ENCODE measurements at regions not wholly inside any gene's neighbourhood (a gene's known extent, or its start where the extent isn't known, plus 50 kb on each side); places are given as distances from the start of the nearest gene placed in this dataset.

DNA sequence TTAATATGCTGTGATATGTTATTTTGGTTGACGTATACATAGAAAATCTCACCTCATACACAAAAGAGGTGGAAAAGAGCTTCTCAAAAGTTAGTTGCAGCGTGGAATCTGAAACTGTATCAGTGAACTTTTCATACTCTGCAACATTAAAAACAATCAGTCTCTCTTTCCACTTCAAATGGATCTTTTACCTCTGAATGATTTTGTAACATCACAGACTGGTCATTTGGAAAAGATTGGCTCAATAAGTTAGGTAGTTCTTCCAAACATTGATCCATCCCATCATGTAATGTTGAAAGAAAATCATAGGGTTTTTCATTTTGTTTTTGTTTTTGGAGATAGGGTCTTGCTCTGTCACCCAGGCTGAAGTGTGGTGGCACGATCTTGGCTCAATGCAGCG, 131.1 kb downstream of the AHR start:
- Mint-ChIP-seq H3K27ac (ENCODE audit: unreplicated experiment) (no peak overlapping the region), H3K4me3 (no peak overlapping the region), H3K36me3 (ENCODE audit: low read depth) (peaks cover 4% of the 10 kb centered on the region), H3K9me3 (peaks cover 5% of the 10 kb centered on the region), H3K4me1 (no peaks in the 10 kb centered on the region), H3K27me3 (ENCODE audit: low read depth) (no peaks in the 10 kb centered on the region)
- TF ChIP-seq, protein P1, sequence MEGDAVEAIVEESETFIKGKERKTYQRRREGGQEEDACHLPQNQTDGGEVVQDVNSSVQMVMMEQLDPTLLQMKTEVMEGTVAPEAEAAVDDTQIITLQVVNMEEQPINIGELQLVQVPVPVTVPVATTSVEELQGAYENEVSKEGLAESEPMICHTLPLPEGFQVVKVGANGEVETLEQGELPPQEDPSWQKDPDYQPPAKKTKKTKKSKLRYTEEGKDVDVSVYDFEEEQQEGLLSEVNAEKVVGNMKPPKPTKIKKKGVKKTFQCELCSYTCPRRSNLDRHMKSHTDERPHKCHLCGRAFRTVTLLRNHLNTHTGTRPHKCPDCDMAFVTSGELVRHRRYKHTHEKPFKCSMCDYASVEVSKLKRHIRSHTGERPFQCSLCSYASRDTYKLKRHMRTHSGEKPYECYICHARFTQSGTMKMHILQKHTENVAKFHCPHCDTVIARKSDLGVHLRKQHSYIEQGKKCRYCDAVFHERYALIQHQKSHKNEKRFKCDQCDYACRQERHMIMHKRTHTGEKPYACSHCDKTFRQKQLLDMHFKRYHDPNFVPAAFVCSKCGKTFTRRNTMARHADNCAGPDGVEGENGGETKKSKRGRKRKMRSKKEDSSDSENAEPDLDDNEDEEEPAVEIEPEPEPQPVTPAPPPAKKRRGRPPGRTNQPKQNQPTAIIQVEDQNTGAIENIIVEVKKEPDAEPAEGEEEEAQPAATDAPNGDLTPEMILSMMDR (conservative IDR thresholded peaks at IDR 0.05), result no peak
- no peak for DNase-seq (ENCODE audit: low read depth, low spot score)

DNA sequence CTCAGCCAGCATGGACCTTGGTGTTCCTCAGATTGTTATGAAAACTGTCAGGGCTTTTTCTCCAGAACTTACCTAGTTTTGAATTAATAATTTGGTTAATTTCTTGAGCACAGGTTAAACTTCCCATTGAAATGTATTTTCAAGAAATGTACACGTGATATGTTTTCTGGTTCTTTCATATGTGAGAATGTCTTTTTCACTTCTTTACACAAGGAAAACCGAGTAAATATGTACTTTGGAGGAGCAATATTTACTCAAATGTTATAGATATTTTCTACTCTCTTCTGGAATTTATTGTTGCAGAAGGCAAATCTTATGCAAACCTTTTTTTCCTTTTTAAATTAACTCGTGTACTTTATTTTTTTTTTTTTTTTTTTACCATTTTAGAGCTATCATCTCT, 134.3 kb downstream of the AHR start:
- DNase-seq (ENCODE audit: low read depth, low spot score), result no peak
- Mint-ChIP-seq H3K27me3 (ENCODE audit: low read depth) (no peaks in the 10 kb centered on the region), H3K36me3 (ENCODE audit: low read depth) (peaks cover 7% of the 10 kb centered on the region), H3K4me1 (peaks cover 15% of the 10 kb centered on the region), H3K9me3 (peaks cover 14% of the 10 kb centered on the region), H3K4me3 (no peak overlapping the region), H3K27ac (ENCODE audit: unreplicated experiment) (no peak overlapping the region)
- TF ChIP-seq, protein P1 (conservative IDR thresholded peaks at IDR 0.05), result no peak

DNA sequence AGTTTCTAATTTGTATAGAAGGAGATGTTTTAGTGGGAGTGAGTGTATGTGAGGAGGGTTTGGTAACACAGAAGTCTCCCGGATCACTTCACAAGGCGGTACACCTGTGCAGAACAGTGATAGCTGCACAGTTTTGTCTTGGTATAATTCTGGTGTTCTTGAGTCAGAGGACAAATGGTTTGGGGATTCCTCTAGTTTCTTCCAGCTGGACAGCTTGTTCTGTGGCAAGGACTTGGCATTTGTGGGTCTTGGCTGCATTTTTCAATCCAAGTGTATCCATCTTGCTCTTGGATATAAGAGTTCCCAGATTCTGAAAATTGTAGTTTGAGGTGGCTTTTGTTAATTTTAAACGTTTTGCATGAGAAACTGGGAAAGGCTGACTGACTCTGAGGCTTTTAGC, 135.7 kb downstream of the AHR start:
- TF ChIP-seq, protein P1 (conservative IDR thresholded peaks at IDR 0.05), result no peak
- no peaks in the 10 kb centered on the region for H3K27me3 Mint-ChIP-seq (ENCODE audit: low read depth)
- H3K4me1 Mint-ChIP-seq, result peaks cover 15% of the 10 kb centered on the region
- no peak for DNase-seq (ENCODE audit: low read depth, low spot score)
- H3K36me3 Mint-ChIP-seq (ENCODE audit: low read depth), result peaks cover 2% of the 10 kb centered on the region
- H3K9me3 Mint-ChIP-seq, result peaks cover 16% of the 10 kb centered on the region
- no peak overlapping the region for H3K27ac Mint-ChIP-seq (ENCODE audit: unreplicated experiment)
- no peak overlapping the region for H3K4me3 Mint-ChIP-seq

DNA sequence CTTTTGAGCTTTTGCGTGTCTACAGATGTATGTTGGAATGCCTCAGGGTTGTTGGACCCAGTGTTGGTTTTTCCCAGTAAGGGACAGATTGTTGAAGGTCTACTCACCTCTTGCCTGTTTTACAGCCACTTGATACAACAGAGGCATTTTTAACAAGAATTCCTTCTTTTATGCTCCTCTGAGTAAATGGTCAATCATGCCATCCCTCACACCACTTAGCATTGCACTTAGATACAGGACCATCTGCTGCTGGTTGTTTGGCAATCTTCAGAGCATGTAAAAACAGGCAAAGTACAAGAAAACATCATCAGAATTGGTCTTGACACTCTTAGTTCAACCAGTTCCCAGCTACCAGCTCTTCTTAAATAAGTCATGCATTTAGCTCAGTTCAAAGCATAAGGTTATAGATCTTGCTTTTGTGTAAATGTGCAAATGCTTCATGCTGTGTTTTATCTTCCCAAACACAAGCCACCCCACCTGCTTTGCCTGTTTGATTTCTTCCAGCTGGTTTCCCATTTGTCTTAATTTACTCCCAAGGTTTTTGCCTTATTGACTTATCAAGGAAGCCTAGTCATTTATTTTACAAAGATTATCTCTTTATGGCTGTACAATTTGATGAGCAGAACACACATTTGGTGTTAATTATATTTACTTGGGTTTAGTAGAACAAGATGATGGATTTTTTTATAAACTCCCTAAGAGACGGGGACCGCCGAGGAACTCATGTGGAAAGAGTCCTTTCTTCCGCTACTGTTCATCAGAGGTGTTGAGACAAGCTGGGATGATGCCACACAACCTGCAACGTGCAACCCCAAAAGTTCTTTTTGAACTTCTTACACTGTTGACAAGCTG, 136.6 kb downstream of the AHR start:
- peaks cover 2% of the 10 kb centered on the region for H3K36me3 Mint-ChIP-seq (ENCODE audit: low read depth)
- peaks cover 16% of the 10 kb centered on the region for H3K9me3 Mint-ChIP-seq
- H3K27ac Mint-ChIP-seq (ENCODE audit: unreplicated experiment), result no peak overlapping the region
- no peaks in the 10 kb centered on the region for H3K27me3 Mint-ChIP-seq (ENCODE audit: low read depth)
- peaks cover 15% of the 10 kb centered on the region for H3K4me1 Mint-ChIP-seq
- TF ChIP-seq, protein P1 (conservative IDR thresholded peaks at IDR 0.05), result no peak
- DNase-seq (ENCODE audit: low read depth, low spot score), result no peak
- H3K4me3 Mint-ChIP-seq, result no peak overlapping the region

DNA sequence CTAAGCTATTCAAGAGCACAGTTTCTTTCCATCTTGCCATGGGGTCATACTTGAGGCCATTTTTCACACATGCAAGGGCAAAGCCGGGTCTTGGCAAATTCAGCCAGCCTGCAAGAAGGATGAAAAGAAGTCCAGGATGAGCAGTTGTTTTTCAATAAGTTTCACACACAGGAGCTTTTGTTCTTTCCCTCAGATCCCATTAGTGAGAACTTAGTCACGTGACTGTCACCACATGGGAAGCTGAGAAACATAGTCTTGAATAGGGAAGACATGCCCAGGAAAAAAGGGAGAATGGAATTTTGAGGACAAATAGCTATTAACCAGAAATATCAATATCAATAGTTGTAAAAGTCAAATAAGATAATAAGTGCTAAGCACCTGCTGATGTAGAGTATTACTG, 137.7 kb downstream of the AHR start:
- Mint-ChIP-seq H3K9me3 (peaks cover 20% of the 10 kb centered on the region), H3K4me1 (peaks cover 21% of the 10 kb centered on the region), H3K36me3 (ENCODE audit: low read depth) (peaks cover 4% of the 10 kb centered on the region), H3K27ac (ENCODE audit: unreplicated experiment) (no peak overlapping the region), H3K4me3 (no peak overlapping the region), H3K27me3 (ENCODE audit: low read depth) (no peaks in the 10 kb centered on the region)
- TF ChIP-seq, protein P1 (conservative IDR thresholded peaks at IDR 0.05), result no peak
- DNase-seq (ENCODE audit: low read depth, low spot score), result no peak

All from neural crest cell (in vitro differentiated cells).